ENCODE measurements at regions not wholly inside any gene's neighbourhood (a gene's known extent, or its start where the extent isn't known, plus 50 kb on each side); places are given as distances from the start of the nearest gene placed in this dataset.

- no peaks in the 10 kb centered on the region for H3K79me2 ChIP-seq (ENCODE audit: control insufficient read depth, insufficient read depth, low read length)
- no peaks in the 10 kb centered on the region for H3K4me1 ChIP-seq (ENCODE audit: control insufficient read depth, extremely low read depth, insufficient read depth, low read length)
- H3K27ac ChIP-seq (ENCODE audit: control insufficient read depth, insufficient read depth, low read length), result no peak overlapping the region
- H4K20me1 ChIP-seq (ENCODE audit: control insufficient read depth, extremely low read depth, insufficient read depth, low read length), result no peaks in the 10 kb centered on the region
- TF ChIP-seq CTCF (optimal IDR thresholded peaks at IDR 0.05 in 1 of 3, IDR thresholded peaks at IDR 0.05 in 1 of 3, conservative IDR thresholded peaks at IDR 0.05 in 1 of 3; ENCODE audit: extremely low read depth in 1 of 3, insufficient read depth in 2 of 3, low read length in 3 of 3) (no peak), EZH2 (IDR thresholded peaks at IDR 0.05; ENCODE audit: low read length) (no peak)
- peaks cover 12% of the 10 kb centered on the region for H3K27me3 ChIP-seq (ENCODE audit: control insufficient read depth, extremely low read depth, insufficient read depth, low read length)
- no peak overlapping the region for H3K4me3 ChIP-seq (ENCODE audit: control insufficient read depth in 2 of 3, extremely low read depth in 1 of 3, insufficient read depth in 2 of 3, low read depth in 1 of 3, low read length in 3 of 3)
- dilution Hi-C loops (cut with MboI; ENCODE audit: extremely low pct_ligation_motif_present, low sequenced_read_pairs), result no loop called here
- peaks cover 15% of the 10 kb centered on the region for H3K9me3 ChIP-seq (ENCODE audit: control insufficient read depth, low read depth, low read length)
- no peaks in the 10 kb centered on the region for H3K36me3 ChIP-seq (ENCODE audit: control insufficient read depth in 2 of 2, extremely low read depth in 1 of 2, insufficient read depth in 2 of 2, low read length in 2 of 2)
- H3K9me1 ChIP-seq (ENCODE audit: control insufficient read depth, extremely low read depth, insufficient read depth, low read length), result no peaks in the 10 kb centered on the region
- FAIRE-seq (no peak), DNase-seq (ENCODE audit: low read depth, low spot score) (no peak)
- no peak overlapping the region for H3K9ac ChIP-seq (ENCODE audit: control insufficient read depth, extremely low read depth, insufficient read depth, low read length)
- H2AFZ ChIP-seq (ENCODE audit: control insufficient read depth, low read length), result no peak overlapping the region
- no peak overlapping the region for H3K4me2 ChIP-seq (ENCODE audit: control insufficient read depth, extremely low read depth, insufficient read depth, low read depth, low read length)
These were observed 57.7 kb upstream of the SMOC2 start for GRCh38 chr6:168383062-168383854.

GRCh38 chr6:168384045-168385036 lies 56.6 kb upstream of the SMOC2 start:
- Histone ChIP-seq H3K9ac (ENCODE audit: control insufficient read depth, extremely low read depth, insufficient read depth, low read length) (no peak overlapping the region), H3K4me2 (ENCODE audit: control insufficient read depth, extremely low read depth, insufficient read depth, low read depth, low read length) (no peak overlapping the region), H3K27me3 (ENCODE audit: control insufficient read depth, extremely low read depth, insufficient read depth, low read length) (peaks cover 12% of the 10 kb centered on the region), H2AFZ (ENCODE audit: control insufficient read depth, low read length) (no peak overlapping the region), H3K4me3 (ENCODE audit: control insufficient read depth in 2 of 3, extremely low read depth in 1 of 3, insufficient read depth in 2 of 3, low read depth in 1 of 3, low read length in 3 of 3) (no peak overlapping the region), H3K79me2 (ENCODE audit: control insufficient read depth, insufficient read depth, low read length) (no peaks in the 10 kb centered on the region), H3K9me3 (ENCODE audit: control insufficient read depth, low read depth, low read length) (peaks cover 10% of the 10 kb centered on the region), H4K20me1 (ENCODE audit: control insufficient read depth, extremely low read depth, insufficient read depth, low read length) (no peaks in the 10 kb centered on the region), H3K36me3 (ENCODE audit: control insufficient read depth in 2 of 2, extremely low read depth in 1 of 2, insufficient read depth in 2 of 2, low read length in 2 of 2) (no peaks in the 10 kb centered on the region), H3K4me1 (ENCODE audit: control insufficient read depth, extremely low read depth, insufficient read depth, low read length) (no peaks in the 10 kb centered on the region), H3K27ac (ENCODE audit: control insufficient read depth, insufficient read depth, low read length) (no peak overlapping the region), H3K9me1 (ENCODE audit: control insufficient read depth, extremely low read depth, insufficient read depth, low read length) (no peaks in the 10 kb centered on the region)
- TF ChIP-seq EZH2 (IDR thresholded peaks at IDR 0.05; ENCODE audit: low read length) (no peak), CTCF (optimal IDR thresholded peaks at IDR 0.05 in 1 of 3, IDR thresholded peaks at IDR 0.05 in 1 of 3, conservative IDR thresholded peaks at IDR 0.05 in 1 of 3; ENCODE audit: extremely low read depth in 1 of 3, insufficient read depth in 2 of 3, low read length in 3 of 3) (no peak)
- FAIRE-seq (no peak), DNase-seq (ENCODE audit: low read depth, low spot score) (no peak)
- dilution Hi-C loops (cut with MboI; ENCODE audit: extremely low pct_ligation_motif_present, low sequenced_read_pairs), result no loop called here
